ENCODE measurements at regions not wholly inside any gene's neighbourhood (a gene's known extent, or its start where the extent isn't known, plus 50 kb on each side); places are given as distances from the start of the nearest gene placed in this dataset.

GRCh38 chr18:8480506-8481328 lies 128.5 kb upstream of the RAB12 start:
- TF ChIP-seq POLR2A (IDR thresholded peaks at IDR 0.05; ENCODE audit: insufficient read depth in 1 of 2, low read depth in 2 of 2, low read length in 2 of 2) (no peak), IRX3 (CRISPR knock-in tag; IDR thresholded peaks at IDR 0.05; ENCODE audit: borderline replicate concordance, low read depth) (no peak), RFX5 (IDR thresholded peaks at IDR 0.05; ENCODE audit: low read depth, low read length) (no peak), CTCF (CRISPR knock-in tag; IDR thresholded peaks at IDR 0.05) (peak; percentile 82)

Data from HepG2 (cell line).